Neural cell (in vitro differentiated cells): ENCODE measurements at regions not wholly inside any gene's neighbourhood (a gene's known extent, or its start where the extent isn't known, plus 50 kb on each side); places are given as distances from the start of the nearest gene placed in this dataset.

Source experiments
- RAD21 ChIP-seq: fragments of 450-650 bp; conservative IDR thresholded peaks from 2 replicates; pipeline ENCODE4 v1.6.1; 2014; ENCODE audit warnings: antibody characterized with exemption, mild to moderate bottlenecking, moderate library complexity
- TF ChIP-seq, protein P1 (sequence below): IDR thresholded peaks from 2 replicates; pipeline ENCODE4 v1.6.1; 2012; ENCODE audit warnings: borderline replicate concordance
- TF ChIP-seq, protein P2 (sequence below): fragments of 450-650 bp; IDR thresholded peaks from 2 replicates; pipeline ENCODE4 v1.5.1; 2014; ENCODE audit warnings: antibody characterized with exemption, mild to moderate bottlenecking, moderate library complexity; ENCODE audit not compliant: poor library complexity, severe bottlenecking

DNA sequence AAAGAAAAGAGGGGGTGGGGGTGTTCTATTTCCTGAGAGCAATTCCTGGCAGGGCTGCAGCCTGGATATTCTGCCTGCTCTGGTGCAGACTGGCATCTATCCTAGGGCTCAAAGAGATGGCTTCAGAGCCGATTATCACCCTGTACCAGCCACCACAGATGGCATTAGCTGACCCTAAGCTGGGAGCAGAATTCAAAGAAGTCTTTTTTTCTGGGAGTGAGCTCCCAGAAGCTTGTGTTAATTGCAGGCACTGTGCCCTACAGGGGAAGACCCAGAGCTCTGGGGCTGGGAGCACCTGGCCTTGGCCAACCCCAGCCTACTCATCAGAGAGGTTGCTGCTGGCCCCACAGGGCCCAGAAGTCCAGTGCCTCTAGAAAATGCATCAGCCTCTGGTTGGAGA lies 85.9 kb downstream of the PXDC1 start:
- TF ChIP-seq, protein P1, sequence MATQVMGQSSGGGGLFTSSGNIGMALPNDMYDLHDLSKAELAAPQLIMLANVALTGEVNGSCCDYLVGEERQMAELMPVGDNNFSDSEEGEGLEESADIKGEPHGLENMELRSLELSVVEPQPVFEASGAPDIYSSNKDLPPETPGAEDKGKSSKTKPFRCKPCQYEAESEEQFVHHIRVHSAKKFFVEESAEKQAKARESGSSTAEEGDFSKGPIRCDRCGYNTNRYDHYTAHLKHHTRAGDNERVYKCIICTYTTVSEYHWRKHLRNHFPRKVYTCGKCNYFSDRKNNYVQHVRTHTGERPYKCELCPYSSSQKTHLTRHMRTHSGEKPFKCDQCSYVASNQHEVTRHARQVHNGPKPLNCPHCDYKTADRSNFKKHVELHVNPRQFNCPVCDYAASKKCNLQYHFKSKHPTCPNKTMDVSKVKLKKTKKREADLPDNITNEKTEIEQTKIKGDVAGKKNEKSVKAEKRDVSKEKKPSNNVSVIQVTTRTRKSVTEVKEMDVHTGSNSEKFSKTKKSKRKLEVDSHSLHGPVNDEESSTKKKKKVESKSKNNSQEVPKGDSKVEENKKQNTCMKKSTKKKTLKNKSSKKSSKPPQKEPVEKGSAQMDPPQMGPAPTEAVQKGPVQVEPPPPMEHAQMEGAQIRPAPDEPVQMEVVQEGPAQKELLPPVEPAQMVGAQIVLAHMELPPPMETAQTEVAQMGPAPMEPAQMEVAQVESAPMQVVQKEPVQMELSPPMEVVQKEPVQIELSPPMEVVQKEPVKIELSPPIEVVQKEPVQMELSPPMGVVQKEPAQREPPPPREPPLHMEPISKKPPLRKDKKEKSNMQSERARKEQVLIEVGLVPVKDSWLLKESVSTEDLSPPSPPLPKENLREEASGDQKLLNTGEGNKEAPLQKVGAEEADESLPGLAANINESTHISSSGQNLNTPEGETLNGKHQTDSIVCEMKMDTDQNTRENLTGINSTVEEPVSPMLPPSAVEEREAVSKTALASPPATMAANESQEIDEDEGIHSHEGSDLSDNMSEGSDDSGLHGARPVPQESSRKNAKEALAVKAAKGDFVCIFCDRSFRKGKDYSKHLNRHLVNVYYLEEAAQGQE, result no peak
- no peak for TF ChIP-seq RAD21
- TF ChIP-seq, protein P2, sequence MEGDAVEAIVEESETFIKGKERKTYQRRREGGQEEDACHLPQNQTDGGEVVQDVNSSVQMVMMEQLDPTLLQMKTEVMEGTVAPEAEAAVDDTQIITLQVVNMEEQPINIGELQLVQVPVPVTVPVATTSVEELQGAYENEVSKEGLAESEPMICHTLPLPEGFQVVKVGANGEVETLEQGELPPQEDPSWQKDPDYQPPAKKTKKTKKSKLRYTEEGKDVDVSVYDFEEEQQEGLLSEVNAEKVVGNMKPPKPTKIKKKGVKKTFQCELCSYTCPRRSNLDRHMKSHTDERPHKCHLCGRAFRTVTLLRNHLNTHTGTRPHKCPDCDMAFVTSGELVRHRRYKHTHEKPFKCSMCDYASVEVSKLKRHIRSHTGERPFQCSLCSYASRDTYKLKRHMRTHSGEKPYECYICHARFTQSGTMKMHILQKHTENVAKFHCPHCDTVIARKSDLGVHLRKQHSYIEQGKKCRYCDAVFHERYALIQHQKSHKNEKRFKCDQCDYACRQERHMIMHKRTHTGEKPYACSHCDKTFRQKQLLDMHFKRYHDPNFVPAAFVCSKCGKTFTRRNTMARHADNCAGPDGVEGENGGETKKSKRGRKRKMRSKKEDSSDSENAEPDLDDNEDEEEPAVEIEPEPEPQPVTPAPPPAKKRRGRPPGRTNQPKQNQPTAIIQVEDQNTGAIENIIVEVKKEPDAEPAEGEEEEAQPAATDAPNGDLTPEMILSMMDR, result no peak
